ENCODE measurements at regions not wholly inside any gene's neighbourhood (a gene's known extent, or its start where the extent isn't known, plus 50 kb on each side); places are given as distances from the start of the nearest gene placed in this dataset.

- TF ChIP-seq, protein P1, sequence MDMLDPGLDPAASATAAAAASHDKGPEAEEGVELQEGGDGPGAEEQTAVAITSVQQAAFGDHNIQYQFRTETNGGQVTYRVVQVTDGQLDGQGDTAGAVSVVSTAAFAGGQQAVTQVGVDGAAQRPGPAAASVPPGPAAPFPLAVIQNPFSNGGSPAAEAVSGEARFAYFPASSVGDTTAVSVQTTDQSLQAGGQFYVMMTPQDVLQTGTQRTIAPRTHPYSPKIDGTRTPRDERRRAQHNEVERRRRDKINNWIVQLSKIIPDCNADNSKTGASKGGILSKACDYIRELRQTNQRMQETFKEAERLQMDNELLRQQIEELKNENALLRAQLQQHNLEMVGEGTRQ (CRISPR knock-in tag; IDR thresholded peaks at IDR 0.05), result no peak
- TF ChIP-seq CREB1 (CRISPR knock-in tag; IDR thresholded peaks at IDR 0.05) (no peak), ZBTB21 (CRISPR knock-in tag; IDR thresholded peaks at IDR 0.05; ENCODE audit: borderline replicate concordance) (no peak)
- TF ChIP-seq, protein P2, sequence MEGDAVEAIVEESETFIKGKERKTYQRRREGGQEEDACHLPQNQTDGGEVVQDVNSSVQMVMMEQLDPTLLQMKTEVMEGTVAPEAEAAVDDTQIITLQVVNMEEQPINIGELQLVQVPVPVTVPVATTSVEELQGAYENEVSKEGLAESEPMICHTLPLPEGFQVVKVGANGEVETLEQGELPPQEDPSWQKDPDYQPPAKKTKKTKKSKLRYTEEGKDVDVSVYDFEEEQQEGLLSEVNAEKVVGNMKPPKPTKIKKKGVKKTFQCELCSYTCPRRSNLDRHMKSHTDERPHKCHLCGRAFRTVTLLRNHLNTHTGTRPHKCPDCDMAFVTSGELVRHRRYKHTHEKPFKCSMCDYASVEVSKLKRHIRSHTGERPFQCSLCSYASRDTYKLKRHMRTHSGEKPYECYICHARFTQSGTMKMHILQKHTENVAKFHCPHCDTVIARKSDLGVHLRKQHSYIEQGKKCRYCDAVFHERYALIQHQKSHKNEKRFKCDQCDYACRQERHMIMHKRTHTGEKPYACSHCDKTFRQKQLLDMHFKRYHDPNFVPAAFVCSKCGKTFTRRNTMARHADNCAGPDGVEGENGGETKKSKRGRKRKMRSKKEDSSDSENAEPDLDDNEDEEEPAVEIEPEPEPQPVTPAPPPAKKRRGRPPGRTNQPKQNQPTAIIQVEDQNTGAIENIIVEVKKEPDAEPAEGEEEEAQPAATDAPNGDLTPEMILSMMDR (IDR thresholded peaks at IDR 0.05), result no peak
Measured at GRCh38 chr6:6399568-6399967, 79.1 kb upstream of the F13A1 start.
